GM12878 (cell line): ENCODE measurements at regions not wholly inside any gene's neighbourhood (a gene's known extent, or its start where the extent isn't known, plus 50 kb on each side); places are given as distances from the start of the nearest gene placed in this dataset.

Experiments
- ATAC-seq: fragments of 200-7000 bp; cut with Tn5 transposase; 3 replicates; pipeline ENCODE4 v1.9.1; 2020; ENCODE audit warnings: mild to moderate bottlenecking, moderate library complexity
- BruUV-seq: library from RNA; stranded (reverse); fragments of 400-500 nt; replicated peaks from 2 replicates; lab custom pipeline; 2021; lab: Mats Ljungman, UMichigan
- CTCF ChIA-PET: fragments of 300-600 bp; sonication (Branson Sonifier 250); formaldehyde crosslinking; extraction: SDS; loops from one replicate; lab custom pipeline; 2021; ENCODE audit warnings: inconsistent platforms; lab: Yijun Ruan, JAX
- POLR2A ChIA-PET: fragments of 350-600 bp; formaldehyde crosslinking; extraction: SDS; loops from one replicate; lab custom pipeline; 2021; ENCODE audit warnings: inconsistent platforms; lab: Charles Lee
- RAD21 ChIA-PET: fragments of 300-600 bp; sonication (Branson Sonifier 250); formaldehyde crosslinking; loops from one replicate; lab custom pipeline; 2023; ENCODE audit warnings: antibody characterized with exemption; ENCODE audit not compliant: unreplicated experiment; lab: Charles Lee
- SMC1A ChIA-PET: fragments of 300-600 bp; sonication (Branson Sonifier 250); formaldehyde crosslinking; loops from one replicate; lab custom pipeline; 2023; ENCODE audit not compliant: unreplicated experiment, uncharacterized antibody; lab: Charles Lee
- DNase-seq: peaks from one replicate; pipeline ENCODE4 v3.0.0-alpha.2; 2011; ENCODE audit warnings: low read depth, low spot score
- FAIRE-seq: peaks from 3 replicates; lab custom pipeline; 2011; peaks lifted over from hg19 to GRCh38; lab: Jason Lieb, UNC
- H2AFZ ChIP-seq: 2 replicates; pipeline ENCODE4 v1.6.0; 2011; ENCODE audit warnings: low read depth, low read length, control low read depth; ENCODE audit not compliant: control insufficient read depth
- H3K27ac ChIP-seq: 2 replicates; pipeline ENCODE4 v1.5.1; 2011; ENCODE audit warnings: control low read depth; ENCODE audit not compliant: control insufficient read depth, insufficient read depth
- H3K27me3 ChIP-seq, 2 experiments: replicated peaks in 1 of 2; 2 replicates each; pipeline versions ENCODE4 v1.6.0 to v1.6.1; 2011; ENCODE audit warnings: low read length in 1 of 2; ENCODE audit not compliant: control insufficient read depth in 2 of 2, insufficient read depth in 2 of 2
- H3K36me3 ChIP-seq, 2 experiments: 2 replicates each; pipeline ENCODE4 v1.5.1; 2011; ENCODE audit warnings: low read length in 1 of 2; ENCODE audit not compliant: control insufficient read depth in 2 of 2, insufficient read depth in 2 of 2
- H3K4me1 ChIP-seq: 2 replicates; pipeline ENCODE4 v1.6.1; 2011; ENCODE audit warnings: mild to moderate bottlenecking, low read length, moderate library complexity, mixed read lengths; ENCODE audit not compliant: control insufficient read depth, insufficient read depth
- H3K4me2 ChIP-seq: 2 replicates; pipeline ENCODE4 v1.6.0; 2011; ENCODE audit warnings: control low read depth; ENCODE audit not compliant: control insufficient read depth, insufficient read depth
- H3K4me3 ChIP-seq: fragments of 200-600 bp; sonication (generic); 2 replicates; pipeline ENCODE4 v1.5.1; 2016
- H3K79me2 ChIP-seq: 2 replicates; pipeline ENCODE4 v1.6.0; 2011; ENCODE audit warnings: low read length; ENCODE audit not compliant: control insufficient read depth, insufficient read depth
- H3K9ac ChIP-seq: 2 replicates; pipeline ENCODE4 v1.8.0; 2011; ENCODE audit warnings: low read length, control low read depth, mixed read lengths; ENCODE audit not compliant: control insufficient read depth, insufficient read depth
- H3K9me3 ChIP-seq: replicated peaks from 3 replicates; pipeline ENCODE4 v1.5.1; 2011; ENCODE audit warnings: mild to moderate bottlenecking, low read length; ENCODE audit not compliant: control insufficient read depth, insufficient read depth
- H4K20me1 ChIP-seq: 2 replicates; pipeline ENCODE4 v1.6.0; 2011; ENCODE audit not compliant: control insufficient read depth, insufficient read depth
- CHD4 ChIP-seq: fragments of 200-600 bp; sonication (generic); IDR thresholded peaks from 2 replicates; pipeline ENCODE4 v1.6.1; 2016; ENCODE audit warnings: mild to moderate bottlenecking
- CREB1 ChIP-seq: IDR thresholded peaks from 2 replicates; pipeline ENCODE4 v1.6.1; 2012; ENCODE audit warnings: low read depth, mild to moderate bottlenecking, inconsistent platforms
- CREM ChIP-seq: IDR thresholded peaks from 2 replicates; pipeline ENCODE4 v1.6.1; 2014; ENCODE audit warnings: antibody characterized with exemption, low read depth
- ESRRA ChIP-seq: IDR thresholded peaks from 2 replicates; pipeline ENCODE4 v1.6.1; 2012; ENCODE audit warnings: mild to moderate bottlenecking, low read length, improper control_type of control experiment
- HDAC6 ChIP-seq: fragments of 200-600 bp; sonication (generic); IDR thresholded peaks from one replicate; pipeline ENCODE4 v1.8.0; 2017; ENCODE audit warnings: antibody characterized with exemption; ENCODE audit not compliant: unreplicated experiment
- HDGF ChIP-seq: fragments of 450-650 bp; IDR thresholded peaks from 2 replicates; pipeline ENCODE4 v1.6.1; 2016; ENCODE audit warnings: antibody characterized with exemption
- MYC ChIP-seq: IDR thresholded peaks from 2 replicates; pipeline ENCODE4 v1.6.1; 2011; ENCODE audit warnings: mild to moderate bottlenecking, low read length, moderate library complexity, inconsistent platforms; ENCODE audit not compliant: insufficient read depth, insufficient replicate concordance, insufficient read length, severe bottlenecking
- NFIC ChIP-seq: IDR thresholded peaks from 2 replicates; pipeline ENCODE4 v1.6.1; 2012; ENCODE audit warnings: low read depth, mild to moderate bottlenecking, inconsistent platforms, low read length, moderate library complexity
- NFYA ChIP-seq: IDR thresholded peaks from 2 replicates; pipeline ENCODE4 v1.6.1; 2011; ENCODE audit warnings: low read depth, mild to moderate bottlenecking, low read length, improper control_type of control experiment, borderline replicate concordance
- RCOR1 ChIP-seq: conservative IDR thresholded peaks from 2 replicates; pipeline ENCODE4 v1.6.1; 2012; ENCODE audit warnings: low read depth, low read length, improper control_type of control experiment
- SMAD5 ChIP-seq: IDR thresholded peaks from 2 replicates; pipeline ENCODE4 v1.6.1; 2016; ENCODE audit warnings: antibody characterized with exemption, low read depth
- SRF ChIP-seq, 2 experiments: IDR thresholded peaks; 2 replicates each; pipeline ENCODE4 v1.6.1; 2011; ENCODE audit warnings: low read depth in 2 of 2, low read length in 2 of 2, mild to moderate bottlenecking in 1 of 2, moderate library complexity in 1 of 2
- STAT3 ChIP-seq: IDR thresholded peaks from 2 replicates; pipeline ENCODE4 v1.6.1; 2011; ENCODE audit warnings: low read depth, low read length, improper control_type of control experiment
- SUPT20H ChIP-seq: IDR thresholded peaks from 2 replicates; pipeline ENCODE4 v1.6.1; 2011; ENCODE audit warnings: low read depth, mild to moderate bottlenecking, low read length, moderate library complexity, borderline replicate concordance; ENCODE audit not compliant: control insufficient read depth
- TAF1 ChIP-seq: IDR thresholded peaks from 2 replicates; pipeline ENCODE4 v1.6.1; 2011; ENCODE audit warnings: mild to moderate bottlenecking, low read depth, low read length, borderline replicate concordance
- ZNF24 ChIP-seq: fragments of 450-650 bp; IDR thresholded peaks from 2 replicates; pipeline ENCODE4 v1.6.1; 2017; ENCODE audit warnings: antibody characterized with exemption, mild to moderate bottlenecking
- WGBS: methylation state at CpG from one replicate; pipeline ENCODE4 v1.1.6; 2016; ENCODE audit warnings: low lambda C conversion rate; ENCODE audit not compliant: insufficient replicate concordance, insufficient coverage; ENCODE audit errors: missing lambda C conversion rate; 5-methylcytosine and 5-hydroxymethylcytosine counted together
- in situ Hi-C: fragments of 300-500 bp; cut with MboI; formaldehyde crosslinking; loops from 9 replicates; pipeline ENCODE4 v1.14.3; 2018; ENCODE audit warnings: mixed read lengths
- intact Hi-C: fragments of 100-400 bp; cut with micrococcal nuclease; formaldehyde crosslinking; loops from one replicate; pipeline ENCODE4 v1.14.2; 2022; ENCODE audit not compliant: unreplicated experiment
- TF ChIP-seq, protein P1 (sequence below): fragments of 450-650 bp; IDR thresholded peaks from 2 replicates; pipeline ENCODE4 v1.6.1; 2017; ENCODE audit warnings: antibody characterized with exemption, mild to moderate bottlenecking, moderate library complexity
- TF ChIP-seq, protein P2 (sequence below): IDR thresholded peaks from 2 replicates; pipeline ENCODE4 v1.6.1; 2011; ENCODE audit warnings: low read depth, low read length, improper control_type of control experiment, borderline replicate concordance
- TF ChIP-seq, protein P3 (sequence below): IDR thresholded peaks from 2 replicates; pipeline ENCODE4 v1.6.1; 2012; ENCODE audit warnings: mild to moderate bottlenecking, low read depth, low read length

- in situ Hi-C loops: no loop called here
- 45% methylated on average over 8 of the region's 8 CpGs for WGBS
- TF ChIP-seq MYC (no peak), STAT3 (no peak), NFIC (no peak), CREM (no peak), ZNF24 (no peak), RCOR1 (no peak), SMAD5 (no peak), CREB1 (no peak), SRF (IDR thresholded peaks at IDR 0.05; ENCODE audit: low read depth in 2 of 2, low read length in 2 of 2) (no peak), HDAC6 (no peak), ESRRA (no peak), CHD4 (no peak), HDGF (no peak), TAF1 (no peak), SUPT20H (no peak), NFYA (no peak)
- TF ChIP-seq, protein P1, sequence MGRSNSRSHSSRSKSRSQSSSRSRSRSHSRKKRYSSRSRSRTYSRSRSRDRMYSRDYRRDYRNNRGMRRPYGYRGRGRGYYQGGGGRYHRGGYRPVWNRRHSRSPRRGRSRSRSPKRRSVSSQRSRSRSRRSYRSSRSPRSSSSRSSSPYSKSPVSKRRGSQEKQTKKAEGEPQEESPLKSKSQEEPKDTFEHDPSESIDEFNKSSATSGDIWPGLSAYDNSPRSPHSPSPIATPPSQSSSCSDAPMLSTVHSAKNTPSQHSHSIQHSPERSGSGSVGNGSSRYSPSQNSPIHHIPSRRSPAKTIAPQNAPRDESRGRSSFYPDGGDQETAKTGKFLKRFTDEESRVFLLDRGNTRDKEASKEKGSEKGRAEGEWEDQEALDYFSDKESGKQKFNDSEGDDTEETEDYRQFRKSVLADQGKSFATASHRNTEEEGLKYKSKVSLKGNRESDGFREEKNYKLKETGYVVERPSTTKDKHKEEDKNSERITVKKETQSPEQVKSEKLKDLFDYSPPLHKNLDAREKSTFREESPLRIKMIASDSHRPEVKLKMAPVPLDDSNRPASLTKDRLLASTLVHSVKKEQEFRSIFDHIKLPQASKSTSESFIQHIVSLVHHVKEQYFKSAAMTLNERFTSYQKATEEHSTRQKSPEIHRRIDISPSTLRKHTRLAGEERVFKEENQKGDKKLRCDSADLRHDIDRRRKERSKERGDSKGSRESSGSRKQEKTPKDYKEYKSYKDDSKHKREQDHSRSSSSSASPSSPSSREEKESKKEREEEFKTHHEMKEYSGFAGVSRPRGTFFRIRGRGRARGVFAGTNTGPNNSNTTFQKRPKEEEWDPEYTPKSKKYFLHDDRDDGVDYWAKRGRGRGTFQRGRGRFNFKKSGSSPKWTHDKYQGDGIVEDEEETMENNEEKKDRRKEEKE: no peak
- TF ChIP-seq, protein P2, sequence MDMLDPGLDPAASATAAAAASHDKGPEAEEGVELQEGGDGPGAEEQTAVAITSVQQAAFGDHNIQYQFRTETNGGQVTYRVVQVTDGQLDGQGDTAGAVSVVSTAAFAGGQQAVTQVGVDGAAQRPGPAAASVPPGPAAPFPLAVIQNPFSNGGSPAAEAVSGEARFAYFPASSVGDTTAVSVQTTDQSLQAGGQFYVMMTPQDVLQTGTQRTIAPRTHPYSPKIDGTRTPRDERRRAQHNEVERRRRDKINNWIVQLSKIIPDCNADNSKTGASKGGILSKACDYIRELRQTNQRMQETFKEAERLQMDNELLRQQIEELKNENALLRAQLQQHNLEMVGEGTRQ: no peak
- TF ChIP-seq, protein P3, sequence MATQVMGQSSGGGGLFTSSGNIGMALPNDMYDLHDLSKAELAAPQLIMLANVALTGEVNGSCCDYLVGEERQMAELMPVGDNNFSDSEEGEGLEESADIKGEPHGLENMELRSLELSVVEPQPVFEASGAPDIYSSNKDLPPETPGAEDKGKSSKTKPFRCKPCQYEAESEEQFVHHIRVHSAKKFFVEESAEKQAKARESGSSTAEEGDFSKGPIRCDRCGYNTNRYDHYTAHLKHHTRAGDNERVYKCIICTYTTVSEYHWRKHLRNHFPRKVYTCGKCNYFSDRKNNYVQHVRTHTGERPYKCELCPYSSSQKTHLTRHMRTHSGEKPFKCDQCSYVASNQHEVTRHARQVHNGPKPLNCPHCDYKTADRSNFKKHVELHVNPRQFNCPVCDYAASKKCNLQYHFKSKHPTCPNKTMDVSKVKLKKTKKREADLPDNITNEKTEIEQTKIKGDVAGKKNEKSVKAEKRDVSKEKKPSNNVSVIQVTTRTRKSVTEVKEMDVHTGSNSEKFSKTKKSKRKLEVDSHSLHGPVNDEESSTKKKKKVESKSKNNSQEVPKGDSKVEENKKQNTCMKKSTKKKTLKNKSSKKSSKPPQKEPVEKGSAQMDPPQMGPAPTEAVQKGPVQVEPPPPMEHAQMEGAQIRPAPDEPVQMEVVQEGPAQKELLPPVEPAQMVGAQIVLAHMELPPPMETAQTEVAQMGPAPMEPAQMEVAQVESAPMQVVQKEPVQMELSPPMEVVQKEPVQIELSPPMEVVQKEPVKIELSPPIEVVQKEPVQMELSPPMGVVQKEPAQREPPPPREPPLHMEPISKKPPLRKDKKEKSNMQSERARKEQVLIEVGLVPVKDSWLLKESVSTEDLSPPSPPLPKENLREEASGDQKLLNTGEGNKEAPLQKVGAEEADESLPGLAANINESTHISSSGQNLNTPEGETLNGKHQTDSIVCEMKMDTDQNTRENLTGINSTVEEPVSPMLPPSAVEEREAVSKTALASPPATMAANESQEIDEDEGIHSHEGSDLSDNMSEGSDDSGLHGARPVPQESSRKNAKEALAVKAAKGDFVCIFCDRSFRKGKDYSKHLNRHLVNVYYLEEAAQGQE: no peak
Observed at GRCh38 chrX:39890807-39891206, 207.0 kb downstream of the BCOR start.

More at GRCh38 chrX:39890807-39891206, 207.0 kb downstream of the BCOR start:
- H3K27ac ChIP-seq: no peak overlapping the region
- peaks cover 24% of the 10 kb centered on the region for H3K4me1 ChIP-seq
- no peaks in the 10 kb centered on the region for H4K20me1 ChIP-seq
- H3K4me3 ChIP-seq: no peak overlapping the region
- no peak for ATAC-seq
- POLR2A ChIA-PET: no interaction called here
- SMC1A ChIA-PET: interaction anchor here (0.6 to 3.1 kb wide), 2 partner anchors 36 to 1209 kb away, joined by 3 to 17 read pairs; no protein-coding TSS in a partner anchor
- RAD21 ChIA-PET: interaction anchor here (0.7 kb wide), 1 partner anchor 1772 kb away, joined by 4 read pairs; no protein-coding TSS in a partner anchor
- no peak overlapping the region for H3K9ac ChIP-seq
- no peak for FAIRE-seq
- no peaks in the 10 kb centered on the region; the same call in 2 of the 3 replicates for H3K9me3 ChIP-seq
- CTCF ChIA-PET: interaction anchor here (1.4 kb wide), 1 partner anchor 76 kb away, joined by 4 read pairs; no protein-coding TSS in a partner anchor
- no TSS peak for BruUV-seq
- no peaks in the 10 kb centered on the region for H3K36me3 ChIP-seq
- H2AFZ ChIP-seq: no peak overlapping the region
- no peaks in the 10 kb centered on the region for H3K79me2 ChIP-seq
- intact Hi-C loops: no loop called here
- no peaks in the 10 kb centered on the region for H3K27me3 ChIP-seq
- no peak overlapping the region for H3K4me2 ChIP-seq
- no peak for DNase-seq
